ENCODE measurements at regions not wholly inside any gene's neighbourhood (a gene's known extent, or its start where the extent isn't known, plus 50 kb on each side); places are given as distances from the start of the nearest gene placed in this dataset.

- TF ChIP-seq CTCF (IDR thresholded peaks at IDR 0.05) = no peak
- TF ChIP-seq POLR2A (IDR thresholded peaks at IDR 0.05) = no peak
These were observed 157.2 kb upstream of the NOCT start for GRCh38 chr4:138858419-138858818.
